ENCODE measurements at regions not wholly inside any gene's neighbourhood (a gene's known extent, or its start where the extent isn't known, plus 50 kb on each side); places are given as distances from the start of the nearest gene placed in this dataset.

DNA sequence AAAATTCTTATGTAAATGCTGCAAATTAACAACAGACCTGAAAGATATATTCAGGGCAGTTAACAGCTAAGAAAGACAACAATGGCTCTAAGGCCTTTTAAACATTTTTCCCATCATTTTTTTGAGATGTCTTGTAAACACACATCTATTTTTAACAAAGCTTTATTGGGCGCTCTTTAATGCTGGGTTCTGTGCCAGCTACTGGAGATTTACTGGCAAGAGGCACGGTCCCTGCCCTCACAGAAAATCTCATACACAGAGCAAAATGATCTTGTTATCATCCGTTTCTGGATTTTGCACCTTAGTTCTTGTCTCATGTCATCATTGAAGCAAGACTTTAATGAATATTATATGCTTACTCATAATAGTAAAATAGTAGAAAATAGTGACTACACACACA lies 1022.3 kb upstream of the WWC1 start:
- TF ChIP-seq POLR2A (IDR thresholded peaks at IDR 0.05; ENCODE audit: extremely low read depth, insufficient read length) (no peak), CTCF (IDR thresholded peaks at IDR 0.05; ENCODE audit: low read depth, low read length) (no peak), MAX (IDR thresholded peaks at IDR 0.05; ENCODE audit: low read depth, low read length) (no peak), MYC (IDR thresholded peaks at IDR 0.05; ENCODE audit: low read depth, low read length) (no peak)

All from NB4 (cell line).